Dendritic cell treated with granulocyte-macrophage colony-stimulating factor and Interleukin-4, amounts not matched to agents 40 ng/mL and 50 ng/mL, for 4 days (primary cell): ENCODE measurements at regions not wholly inside any gene's neighbourhood (a gene's known extent, or its start where the extent isn't known, plus 50 kb on each side); places are given as distances from the start of the nearest gene placed in this dataset.

Experiments
- H3K27ac Mint-ChIP-seq: one replicate; pipeline ENCODE4 v1.8.0; 2022; ENCODE audit warnings: mild to moderate bottlenecking, mixed read lengths
- H3K27me3 Mint-ChIP-seq: one replicate; pipeline ENCODE4 v1.8.0; 2022; ENCODE audit warnings: mild to moderate bottlenecking, mixed read lengths
- H3K36me3 Mint-ChIP-seq: one replicate; pipeline ENCODE4 v1.8.0; 2022; ENCODE audit warnings: low read depth, mixed read lengths
- H3K4me1 Mint-ChIP-seq: one replicate; pipeline ENCODE4 v1.8.0; 2022; ENCODE audit warnings: low read depth, mixed read lengths
- H3K4me3 Mint-ChIP-seq: one replicate; pipeline ENCODE4 v1.8.0; 2022; ENCODE audit warnings: mild to moderate bottlenecking, moderate library complexity, mixed read lengths
- H3K9me3 Mint-ChIP-seq: one replicate; pipeline ENCODE4 v1.8.0; 2022; ENCODE audit warnings: mixed read lengths
- intact Hi-C: fragments of 100-400 bp; cut with micrococcal nuclease; formaldehyde crosslinking; loops from one replicate; pipeline ENCODE4 v1.15.0; 2022

- no peaks in the 10 kb centered on the region for H3K36me3 Mint-ChIP-seq
- H3K4me1 Mint-ChIP-seq, result no peaks in the 10 kb centered on the region
- intact Hi-C loops, result no loop called here
- H3K9me3 Mint-ChIP-seq, result no peaks in the 10 kb centered on the region
- H3K4me3 Mint-ChIP-seq, result no peak overlapping the region
- H3K27me3 Mint-ChIP-seq, result peaks cover 1% of the 10 kb centered on the region
- H3K27ac Mint-ChIP-seq, result no peak overlapping the region
These were observed 279.6 kb upstream of the PITX2 start for GRCh38 chr4:110902500-110902899.

DNA sequence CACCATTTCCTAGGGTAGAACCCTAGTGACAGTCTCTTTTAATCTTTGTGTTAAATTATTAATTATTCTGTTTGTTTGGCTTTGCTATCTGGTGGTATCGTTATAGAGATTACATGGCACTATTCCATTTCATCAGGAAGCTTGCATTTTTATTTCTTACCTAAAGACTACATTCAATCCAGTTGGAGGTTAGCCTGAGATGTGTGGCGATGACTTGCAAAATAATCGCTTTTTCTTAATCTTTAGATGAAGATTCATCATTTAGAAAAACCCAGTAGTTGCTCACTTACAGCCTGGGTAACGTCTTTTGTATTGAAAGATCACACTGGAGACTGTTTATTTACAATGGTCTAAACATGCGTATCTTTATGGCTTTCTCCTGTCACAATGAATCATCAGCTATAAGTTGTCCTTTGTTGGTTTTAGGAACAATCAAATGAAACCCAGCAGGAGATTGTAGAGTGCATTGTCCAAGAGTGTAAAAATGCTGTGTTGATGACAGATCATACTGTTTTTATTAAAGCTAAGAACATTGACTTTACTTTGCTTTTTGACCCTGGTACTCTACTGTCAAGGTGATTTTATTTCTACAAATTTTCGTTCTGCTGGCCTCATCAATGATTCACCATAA, 281.7 kb upstream of the PITX2 start:
- H3K4me1 Mint-ChIP-seq, result no peaks in the 10 kb centered on the region
- no peaks in the 10 kb centered on the region for H3K9me3 Mint-ChIP-seq
- H3K36me3 Mint-ChIP-seq, result no peaks in the 10 kb centered on the region
- H3K4me3 Mint-ChIP-seq, result no peak overlapping the region
- H3K27me3 Mint-ChIP-seq, result peaks cover 1% of the 10 kb centered on the region
- intact Hi-C loops, result no loop called here
- H3K27ac Mint-ChIP-seq, result no peak overlapping the region

- H3K9me3 Mint-ChIP-seq, result no peaks in the 10 kb centered on the region
- intact Hi-C loops, result no loop called here
- peaks cover 1% of the 10 kb centered on the region for H3K27me3 Mint-ChIP-seq
- no peak overlapping the region for H3K27ac Mint-ChIP-seq
- no peak overlapping the region for H3K4me3 Mint-ChIP-seq
- H3K4me1 Mint-ChIP-seq, result no peaks in the 10 kb centered on the region
- H3K36me3 Mint-ChIP-seq, result no peaks in the 10 kb centered on the region
These were observed 282.5 kb upstream of the PITX2 start for GRCh38 chr4:110905367-110905766.

- H3K27ac Mint-ChIP-seq, result no peak overlapping the region
- intact Hi-C loops, result no loop called here
- no peaks in the 10 kb centered on the region for H3K4me1 Mint-ChIP-seq
- H3K27me3 Mint-ChIP-seq, result no peaks in the 10 kb centered on the region
- no peaks in the 10 kb centered on the region for H3K36me3 Mint-ChIP-seq
- H3K4me3 Mint-ChIP-seq, result no peak overlapping the region
- H3K9me3 Mint-ChIP-seq, result no peaks in the 10 kb centered on the region
These were observed 285.0 kb upstream of the PITX2 start for GRCh38 chr4:110907801-110908313.

DNA sequence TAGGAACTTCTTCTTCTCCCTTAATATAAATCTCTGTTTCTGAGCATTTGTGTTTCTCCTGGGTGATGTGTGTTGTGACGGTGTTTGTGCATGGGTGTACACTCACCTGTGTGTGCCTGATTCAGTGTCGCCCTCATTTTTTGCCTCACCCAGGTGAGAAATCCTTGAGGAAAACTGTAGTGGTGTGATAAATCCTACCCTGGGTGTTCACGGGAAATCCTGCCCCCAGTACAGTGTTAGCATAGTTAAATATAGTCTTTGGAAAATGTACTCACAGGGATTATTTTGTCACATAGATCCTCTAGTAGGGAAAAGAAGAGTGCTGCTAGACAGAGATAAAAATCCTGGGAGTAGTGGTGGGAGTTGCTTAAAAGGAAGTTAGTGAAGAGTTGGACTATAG, 291.9 kb upstream of the PITX2 start:
- H3K4me3 Mint-ChIP-seq, result no peak overlapping the region
- H3K27ac Mint-ChIP-seq, result no peak overlapping the region
- H3K4me1 Mint-ChIP-seq, result no peaks in the 10 kb centered on the region
- H3K9me3 Mint-ChIP-seq, result no peaks in the 10 kb centered on the region
- intact Hi-C loops, result no loop called here
- H3K27me3 Mint-ChIP-seq, result no peaks in the 10 kb centered on the region
- H3K36me3 Mint-ChIP-seq, result no peaks in the 10 kb centered on the region

DNA sequence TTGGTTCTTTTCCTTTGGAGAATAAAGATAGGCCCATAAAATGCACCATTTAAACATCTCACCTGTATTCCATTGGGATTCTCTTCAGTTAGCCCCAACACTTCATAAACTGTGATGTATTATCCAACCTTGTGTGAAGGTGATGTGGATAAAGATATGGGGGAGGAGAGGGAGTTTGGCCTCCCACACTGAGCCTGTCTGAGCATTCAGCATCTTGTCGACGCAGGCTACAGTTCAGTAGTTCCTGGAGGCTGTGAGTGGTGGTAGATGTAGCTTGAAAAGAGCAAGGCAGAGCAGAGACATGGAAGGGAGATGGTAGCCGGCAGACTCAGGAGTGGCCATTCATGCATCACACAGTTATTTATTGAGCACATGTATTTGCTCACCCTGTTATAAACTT, 292.4 kb upstream of the PITX2 start:
- Mint-ChIP-seq H3K4me1 (no peaks in the 10 kb centered on the region), H3K4me3 (no peak overlapping the region), H3K27ac (no peak overlapping the region), H3K9me3 (no peaks in the 10 kb centered on the region), H3K36me3 (no peaks in the 10 kb centered on the region), H3K27me3 (no peaks in the 10 kb centered on the region)
- intact Hi-C loops, result no loop called here

DNA sequence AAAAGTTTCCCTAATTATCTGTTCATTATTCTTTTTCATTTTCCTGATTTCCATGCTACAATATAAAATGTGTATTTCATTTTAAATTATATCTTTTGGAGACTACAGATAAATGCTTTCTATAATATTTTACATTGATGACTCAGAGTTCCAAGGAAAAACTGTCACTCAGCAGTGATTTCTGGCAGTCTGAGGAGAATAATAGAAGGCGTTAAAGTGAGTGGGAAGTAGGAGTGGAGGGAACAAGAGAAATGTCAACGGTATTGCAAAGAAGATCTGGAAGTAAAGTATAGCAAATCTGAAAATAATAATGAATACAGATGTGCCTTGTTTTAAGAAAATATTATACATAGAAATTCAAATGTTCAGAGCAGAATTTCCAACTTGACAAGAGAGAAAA, 293.6 kb upstream of the PITX2 start:
- Mint-ChIP-seq H3K9me3 (no peaks in the 10 kb centered on the region), H3K27ac (no peak overlapping the region), H3K36me3 (no peaks in the 10 kb centered on the region), H3K4me3 (no peak overlapping the region), H3K27me3 (no peaks in the 10 kb centered on the region), H3K4me1 (no peaks in the 10 kb centered on the region)
- intact Hi-C loops, result no loop called here

DNA sequence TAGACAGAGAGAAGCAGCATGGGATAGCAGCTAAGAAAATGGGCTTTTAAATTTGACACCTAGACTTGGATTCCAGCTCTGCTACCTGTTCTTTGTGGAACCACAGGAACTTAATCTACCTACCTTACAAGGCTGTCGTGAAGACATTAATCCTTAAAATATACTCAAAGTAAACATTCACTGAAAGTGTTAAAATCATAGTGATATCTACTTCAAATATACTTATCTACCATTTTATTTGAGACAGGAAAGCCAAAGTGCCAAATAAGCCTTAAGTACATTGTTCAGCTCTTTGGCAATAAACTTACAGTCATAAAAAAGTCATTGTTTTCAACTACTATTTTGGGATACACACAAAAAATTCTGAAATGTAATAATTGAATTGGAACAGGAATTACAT, 295.0 kb upstream of the PITX2 start:
- no peaks in the 10 kb centered on the region for H3K27me3 Mint-ChIP-seq
- intact Hi-C loops, result no loop called here
- no peaks in the 10 kb centered on the region for H3K4me1 Mint-ChIP-seq
- no peaks in the 10 kb centered on the region for H3K9me3 Mint-ChIP-seq
- no peak overlapping the region for H3K27ac Mint-ChIP-seq
- H3K36me3 Mint-ChIP-seq, result no peaks in the 10 kb centered on the region
- H3K4me3 Mint-ChIP-seq, result no peak overlapping the region

DNA sequence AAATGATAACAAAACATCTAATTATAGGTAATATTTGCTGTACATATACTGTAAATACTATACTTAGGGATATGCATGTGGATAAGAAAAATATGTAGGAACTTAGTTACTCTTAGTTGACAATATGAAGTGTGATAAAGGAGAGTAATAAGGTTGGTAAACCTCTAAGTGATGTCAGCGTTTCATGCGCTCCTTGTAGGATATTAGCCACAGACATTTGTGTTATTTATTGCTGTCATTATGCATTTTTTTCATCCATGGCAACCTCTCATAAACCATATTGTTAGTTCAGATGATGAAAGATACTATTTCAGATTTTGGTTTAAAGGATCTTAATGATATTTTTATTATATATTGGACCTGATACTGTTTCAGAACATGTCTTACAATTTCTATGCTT, 298.1 kb upstream of the PITX2 start:
- H3K36me3 Mint-ChIP-seq, result no peaks in the 10 kb centered on the region
- intact Hi-C loops, result no loop called here
- H3K9me3 Mint-ChIP-seq, result no peaks in the 10 kb centered on the region
- H3K4me1 Mint-ChIP-seq, result no peaks in the 10 kb centered on the region
- H3K4me3 Mint-ChIP-seq, result no peak overlapping the region
- H3K27ac Mint-ChIP-seq, result no peak overlapping the region
- no peaks in the 10 kb centered on the region for H3K27me3 Mint-ChIP-seq

GRCh38 chr4:110924761-110925160, 301.9 kb upstream of the PITX2 start:
- intact Hi-C loops, result no loop called here
- H3K4me1 Mint-ChIP-seq, result no peaks in the 10 kb centered on the region
- H3K4me3 Mint-ChIP-seq, result no peak overlapping the region
- H3K27ac Mint-ChIP-seq, result no peak overlapping the region
- no peaks in the 10 kb centered on the region for H3K9me3 Mint-ChIP-seq
- no peaks in the 10 kb centered on the region for H3K36me3 Mint-ChIP-seq
- H3K27me3 Mint-ChIP-seq, result no peaks in the 10 kb centered on the region

DNA sequence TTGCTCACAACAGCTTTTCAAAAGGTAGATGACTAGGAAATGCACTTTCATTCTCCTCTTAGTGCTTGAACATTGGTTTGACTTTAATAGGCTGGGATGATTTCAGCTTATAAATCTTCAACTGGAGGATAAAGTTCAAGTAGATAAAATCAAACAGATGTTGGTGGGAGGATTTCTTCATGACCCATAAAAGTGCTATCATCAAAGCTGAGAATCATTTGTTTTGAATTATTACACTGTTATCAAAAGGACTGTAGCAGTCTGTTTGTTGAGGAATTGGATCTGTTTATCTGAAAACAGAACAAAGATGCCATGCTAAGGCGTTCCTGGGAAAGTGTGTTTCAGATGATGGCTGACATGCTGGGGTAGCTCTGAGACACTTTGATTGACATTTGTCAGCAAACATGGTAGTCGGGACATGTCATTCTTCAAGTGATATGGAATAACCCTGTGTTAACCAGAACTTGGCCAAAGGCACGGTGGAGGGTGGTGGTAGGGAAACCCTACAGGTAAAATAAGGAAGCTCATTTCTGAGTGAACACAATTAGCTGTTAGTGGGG, 304.0 kb upstream of the PITX2 start:
- Mint-ChIP-seq H3K4me1 (no peaks in the 10 kb centered on the region), H3K4me3 (no peak overlapping the region), H3K9me3 (no peaks in the 10 kb centered on the region), H3K27me3 (no peaks in the 10 kb centered on the region), H3K36me3 (no peaks in the 10 kb centered on the region), H3K27ac (no peak overlapping the region)
- intact Hi-C loops, result no loop called here

- Mint-ChIP-seq H3K27ac (no peak overlapping the region), H3K4me1 (no peaks in the 10 kb centered on the region), H3K27me3 (no peaks in the 10 kb centered on the region), H3K36me3 (no peaks in the 10 kb centered on the region), H3K4me3 (no peak overlapping the region), H3K9me3 (no peaks in the 10 kb centered on the region)
- intact Hi-C loops, result no loop called here
These were observed 310.5 kb upstream of the PITX2 start for GRCh38 chr4:110933341-110933740.

- Mint-ChIP-seq H3K9me3 (no peaks in the 10 kb centered on the region), H3K27me3 (no peaks in the 10 kb centered on the region), H3K36me3 (no peaks in the 10 kb centered on the region), H3K27ac (no peak overlapping the region), H3K4me1 (no peaks in the 10 kb centered on the region), H3K4me3 (no peak overlapping the region)
- intact Hi-C loops, result no loop called here
These were observed 321.6 kb upstream of the PITX2 start for GRCh38 chr4:110944501-110944900.

DNA sequence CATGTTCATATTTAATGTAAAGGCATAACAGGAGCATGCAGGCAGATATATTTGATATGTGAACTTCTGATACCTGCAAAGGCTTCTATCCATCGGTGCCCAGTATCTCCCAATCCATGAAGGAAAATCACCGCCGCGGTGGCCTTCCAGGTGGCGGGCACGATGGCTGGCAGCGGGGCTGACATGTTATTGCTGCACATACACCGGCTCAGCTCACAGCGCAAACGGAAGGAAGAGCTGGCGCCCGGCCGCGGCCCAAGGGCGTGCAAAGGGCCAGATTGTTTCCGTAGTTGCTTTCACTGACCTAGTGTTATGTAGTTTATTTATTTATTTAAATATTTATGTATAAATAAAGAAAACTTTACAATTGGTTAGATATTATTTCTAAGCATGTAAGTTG, 322.7 kb upstream of the PITX2 start:
- no peaks in the 10 kb centered on the region for H3K4me1 Mint-ChIP-seq
- no peaks in the 10 kb centered on the region for H3K9me3 Mint-ChIP-seq
- H3K36me3 Mint-ChIP-seq, result no peaks in the 10 kb centered on the region
- H3K4me3 Mint-ChIP-seq, result no peak overlapping the region
- H3K27me3 Mint-ChIP-seq, result no peaks in the 10 kb centered on the region
- intact Hi-C loops, result no loop called here
- H3K27ac Mint-ChIP-seq, result no peak overlapping the region

GRCh38 chr4:110949542-110949941, 326.7 kb upstream of the PITX2 start:
- intact Hi-C loops, result no loop called here
- Mint-ChIP-seq H3K4me3 (no peak overlapping the region), H3K36me3 (no peaks in the 10 kb centered on the region), H3K9me3 (no peaks in the 10 kb centered on the region), H3K27ac (no peak overlapping the region), H3K27me3 (no peaks in the 10 kb centered on the region), H3K4me1 (no peaks in the 10 kb centered on the region)
